Superior temporal gyrus (tissue), 1 donor: ENCODE measurements at regions not wholly inside any gene's neighbourhood (a gene's known extent, or its start where the extent isn't known, plus 50 kb on each side); places are given as distances from the start of the nearest gene placed in this dataset.
A peak's percentile ranks its signal among the peaks of the same experiment; 100 is the strongest.

Source experiments
- DNase-seq: peaks from one replicate; pipeline ENCODE4 v3.0.0-alpha.2; 2016; ENCODE audit errors: extremely low spot score

DNA sequence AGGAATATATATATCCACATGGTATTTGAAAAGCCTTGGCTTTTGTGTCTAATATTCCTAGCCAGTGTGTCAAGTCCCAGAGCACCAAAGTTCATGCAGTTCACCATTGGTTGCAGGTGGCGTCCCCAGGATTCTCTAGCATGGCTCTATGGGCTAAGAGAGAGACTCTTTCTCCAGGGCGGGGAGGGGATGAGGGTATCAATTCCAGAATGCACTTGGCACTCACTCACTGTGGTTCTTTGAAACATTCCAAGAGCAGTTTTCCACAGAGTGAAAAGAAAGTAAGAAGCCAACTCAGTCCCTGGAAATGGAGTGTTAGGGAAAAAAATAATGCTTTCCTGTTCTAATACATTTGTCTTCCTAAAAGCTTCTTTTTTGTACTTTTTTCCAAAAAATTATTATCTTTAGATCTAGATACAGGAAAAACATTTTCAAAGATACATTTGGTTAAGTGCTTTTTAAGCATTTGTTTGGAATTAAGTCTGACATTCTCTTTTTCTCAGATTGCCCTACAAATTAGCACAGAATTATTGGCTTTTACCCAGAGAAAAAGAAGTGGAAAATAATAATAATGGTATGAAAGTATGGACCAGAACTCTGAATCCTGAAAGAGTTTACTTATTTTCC lies 239.9 kb downstream of the PAX3 start:
- no peak for DNase-seq

DNA sequence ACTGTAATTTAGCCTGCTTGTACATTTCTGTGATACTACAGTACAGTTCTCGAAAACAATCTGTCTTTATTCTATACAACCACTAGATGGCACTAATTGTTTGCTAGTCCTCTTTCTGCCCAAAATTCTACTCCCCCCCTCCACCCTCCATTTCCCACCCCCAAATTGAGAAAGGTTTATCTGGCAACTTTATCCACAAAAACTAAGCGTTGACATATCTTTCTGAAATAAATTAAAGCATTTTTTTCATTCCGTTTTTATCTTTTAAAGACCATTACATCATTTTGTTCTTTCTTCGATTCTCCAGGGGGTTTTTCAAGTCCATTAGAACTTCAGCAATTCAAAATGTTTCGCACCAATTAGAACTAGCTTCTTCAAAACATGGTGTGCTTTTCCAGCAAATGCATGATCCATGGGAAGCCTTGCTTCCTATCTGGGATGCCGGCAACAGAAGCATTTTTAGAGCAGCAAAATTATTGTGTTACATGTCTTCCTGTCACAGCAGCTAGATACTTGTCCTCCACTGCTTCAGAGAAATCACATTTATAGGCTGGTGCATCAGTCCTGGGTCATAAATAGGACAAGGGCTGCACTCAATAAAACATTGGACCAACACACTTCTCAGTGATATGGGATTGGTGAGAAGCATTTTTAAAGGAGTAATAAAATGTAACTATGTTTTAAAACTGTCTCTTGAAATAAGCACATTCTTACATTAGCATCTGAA lies 241.3 kb downstream of the PAX3 start:
- DNase-seq, result peak; percentile 56

DNA sequence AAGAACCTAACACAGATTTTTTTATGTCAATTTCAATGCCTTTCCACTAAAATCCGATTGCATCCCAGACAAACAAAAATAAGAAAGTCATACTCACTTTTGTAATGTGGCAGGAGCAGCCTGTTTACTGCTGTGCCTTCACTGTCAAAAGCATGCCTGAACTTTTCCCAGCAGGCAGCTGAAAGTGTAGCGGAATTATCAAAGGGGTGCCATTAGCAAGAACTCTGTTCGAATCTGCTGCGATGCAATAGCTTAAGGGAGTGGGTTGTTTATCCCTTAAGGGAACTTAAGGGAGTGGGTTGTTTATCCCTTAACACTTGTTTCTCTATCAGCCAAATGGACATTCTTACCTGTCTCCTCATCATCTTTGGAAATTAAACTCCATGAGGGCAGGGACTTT lies 243.5 kb downstream of the PAX3 start:
- DNase-seq, result no peak

DNA sequence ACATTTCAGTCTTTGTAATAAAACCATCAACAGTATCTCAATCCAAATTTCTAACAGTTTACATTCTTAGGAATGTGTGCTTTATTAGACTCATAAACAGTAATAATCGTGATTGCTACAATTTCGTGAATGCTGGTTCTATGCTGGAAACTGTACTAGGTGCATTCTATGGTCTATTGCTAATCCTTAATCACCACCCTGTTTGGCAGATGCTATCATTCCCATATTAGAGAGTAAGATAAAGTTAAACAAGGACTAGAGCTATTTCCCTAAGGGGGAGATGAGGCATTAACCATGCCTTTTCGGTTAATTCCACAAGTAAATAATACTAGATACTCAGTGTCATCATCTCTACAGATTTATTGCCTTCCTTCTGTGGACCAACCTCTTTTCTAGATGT lies 244.0 kb downstream of the PAX3 start:
- no peak for DNase-seq

DNA sequence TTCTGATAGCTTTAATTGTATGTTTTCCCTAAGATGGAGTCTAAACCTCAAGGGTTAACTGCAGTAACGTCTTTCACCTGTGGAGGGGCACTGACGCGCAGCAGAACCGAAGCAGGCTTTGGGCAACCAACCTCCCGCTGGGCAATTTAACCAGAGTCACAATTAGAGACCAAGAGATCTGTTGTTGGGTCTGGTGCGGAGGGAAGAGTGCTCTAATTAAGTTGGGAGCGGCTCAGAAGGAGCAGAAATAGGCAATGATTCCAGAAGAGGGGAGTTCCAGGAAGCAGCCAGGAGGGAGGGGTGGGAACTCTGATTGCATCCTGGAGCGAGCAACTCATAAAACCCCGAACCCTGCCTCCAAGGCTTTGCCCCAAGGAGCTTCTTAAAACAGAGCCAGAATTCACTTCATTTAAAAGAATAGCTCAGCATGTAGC lies 245.8 kb downstream of the PAX3 start:
- no peak for DNase-seq

DNA sequence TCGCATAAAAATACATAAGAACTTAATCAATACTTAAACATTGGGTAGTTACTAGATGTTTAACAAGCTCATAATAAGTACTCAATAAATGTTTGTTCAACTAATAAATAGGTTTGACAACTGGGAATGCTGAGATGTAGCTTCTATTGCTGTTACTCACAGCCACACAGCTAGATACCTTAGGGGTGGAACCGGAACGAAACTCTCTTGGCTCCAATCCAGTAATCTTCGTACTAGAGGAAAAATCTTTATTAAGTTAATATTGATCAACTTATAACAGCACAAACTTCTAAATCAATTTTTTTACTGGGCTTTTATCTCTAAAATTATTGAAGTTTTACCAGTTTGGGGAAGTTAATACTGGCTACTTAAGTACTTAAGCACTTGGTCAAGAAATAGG lies 247.8 kb downstream of the PAX3 start:
- no peak for DNase-seq

DNA sequence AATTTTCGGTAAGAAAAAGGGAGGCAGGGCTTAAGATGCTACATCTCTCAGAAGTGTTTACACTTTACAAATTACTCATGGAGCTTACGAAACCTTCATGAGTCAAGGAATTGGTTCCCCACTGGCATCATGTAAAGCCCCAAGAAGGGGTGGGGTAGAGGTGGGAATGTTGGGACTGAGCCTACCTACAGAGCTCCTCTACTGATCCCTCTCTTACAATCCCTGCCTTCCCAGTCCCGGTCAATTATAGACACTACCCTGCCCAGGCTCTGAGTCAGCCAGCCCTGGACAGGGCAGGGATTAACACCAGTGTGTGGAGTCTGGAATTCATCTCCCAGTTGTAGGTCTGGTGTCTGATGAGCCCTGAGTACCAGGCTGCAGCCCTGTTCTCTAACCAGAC lies 248.9 kb downstream of the PAX3 start:
- no peak for DNase-seq

DNA sequence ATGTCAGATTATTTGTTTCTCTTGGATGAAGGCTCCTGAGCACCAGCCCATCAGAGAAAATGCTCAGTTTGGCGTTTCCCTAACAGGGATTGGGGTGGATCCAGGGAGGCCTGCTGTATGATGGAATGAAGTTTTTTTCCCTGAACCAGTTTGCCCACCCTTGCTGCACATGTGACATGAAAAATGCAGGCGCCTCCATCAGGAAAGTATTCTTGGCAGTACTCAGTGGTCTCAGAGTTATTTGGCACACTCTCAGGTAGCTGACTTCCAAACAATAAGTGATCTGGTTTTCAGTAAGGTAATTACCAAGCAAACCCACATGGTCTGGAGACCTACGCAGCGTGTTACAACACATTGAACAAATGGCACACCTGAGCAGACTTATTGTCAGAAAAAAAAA lies 254.9 kb downstream of the PAX3 start:
- DNase-seq, result no peak

DNA sequence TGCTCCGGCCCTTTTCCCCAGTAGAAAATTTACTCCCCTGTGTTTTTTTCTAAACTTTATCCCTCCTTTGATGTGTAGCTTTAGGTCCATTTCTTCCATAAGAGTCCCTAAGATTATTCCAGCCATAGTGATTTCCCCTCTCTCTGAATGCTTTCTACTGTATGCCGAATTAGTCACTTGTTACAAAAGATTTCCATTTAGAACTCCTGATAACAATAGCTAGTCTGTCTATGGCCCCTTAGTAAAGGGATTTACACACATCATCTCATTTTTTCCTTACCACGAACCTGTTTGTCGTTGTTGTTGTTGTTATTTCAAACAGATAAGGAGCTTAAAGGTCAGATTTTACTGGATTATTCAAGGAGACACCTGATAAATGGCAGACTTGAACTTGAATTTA lies 256.1 kb downstream of the PAX3 start:
- no peak for DNase-seq

DNA sequence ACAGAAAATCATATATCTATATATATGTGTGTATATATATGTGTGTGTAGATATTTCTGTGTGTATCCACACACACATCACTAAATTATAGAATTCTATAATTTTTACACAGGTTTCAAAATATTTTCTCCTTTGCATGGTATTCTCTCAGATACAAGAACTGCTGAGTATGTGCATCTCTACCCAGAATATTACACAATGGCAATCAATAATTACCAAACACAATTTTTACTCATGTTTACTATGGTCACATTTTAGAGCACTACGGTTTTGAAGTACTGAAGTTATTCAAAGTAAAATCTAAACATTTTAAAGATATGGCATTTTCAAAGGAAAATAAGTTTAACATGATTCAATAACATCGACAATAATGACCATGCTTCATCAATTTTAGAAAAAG lies 258.5 kb downstream of the PAX3 start:
- no peak for DNase-seq

DNA sequence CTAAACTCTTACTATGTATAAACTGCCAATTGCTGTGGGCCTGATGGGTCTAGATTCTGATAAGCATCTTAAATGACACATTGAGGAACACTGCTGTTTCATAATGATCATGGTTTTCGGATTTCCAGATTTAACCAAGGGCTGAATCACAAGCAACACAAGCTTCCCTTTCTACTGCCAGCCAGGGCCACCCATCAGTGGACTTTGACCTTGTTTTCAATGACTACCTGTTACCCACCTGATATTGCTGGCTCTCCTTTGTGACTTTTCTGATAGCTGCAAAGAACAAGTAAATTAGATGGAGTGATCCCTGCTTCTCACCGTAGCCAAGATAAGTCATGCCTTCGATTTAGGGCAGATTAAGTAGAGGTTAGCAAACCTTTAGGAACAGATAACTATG lies 259.0 kb downstream of the PAX3 start:
- DNase-seq, result no peak

DNA sequence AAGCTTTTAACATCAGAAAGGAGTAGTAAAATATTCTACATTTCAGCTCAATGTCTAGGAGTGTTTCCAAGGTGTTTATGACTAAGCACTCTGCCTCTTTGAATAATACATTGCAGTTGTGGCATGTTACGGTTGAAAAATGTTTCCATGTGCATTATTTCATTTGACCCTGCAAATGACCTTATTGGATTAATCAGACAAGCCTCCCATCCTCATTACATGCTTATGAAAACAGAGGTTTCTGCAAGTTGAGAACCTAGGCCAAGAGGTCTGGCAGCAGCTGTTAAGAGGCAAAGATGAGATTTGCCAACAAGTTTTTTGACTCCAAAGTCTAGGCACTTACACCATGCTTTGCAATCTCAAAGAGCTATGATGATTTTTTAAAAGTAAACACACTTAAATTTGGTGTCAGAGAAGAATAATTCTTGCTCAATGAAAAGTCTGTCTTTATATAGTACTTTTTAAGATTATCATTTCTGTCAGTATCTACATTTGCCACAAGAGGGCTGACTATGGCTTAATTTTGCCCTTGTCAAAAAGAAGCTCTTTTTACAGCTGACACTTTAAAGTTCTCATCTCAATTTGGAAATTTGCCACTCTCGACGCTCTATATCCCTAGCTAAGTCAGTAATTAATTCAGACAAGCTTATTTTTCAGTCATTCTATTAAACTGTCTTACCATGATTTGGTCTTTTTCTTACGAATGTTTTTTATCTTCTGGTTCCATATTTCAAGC lies 260.6 kb downstream of the PAX3 start:
- peak; percentile 53 for DNase-seq

DNA sequence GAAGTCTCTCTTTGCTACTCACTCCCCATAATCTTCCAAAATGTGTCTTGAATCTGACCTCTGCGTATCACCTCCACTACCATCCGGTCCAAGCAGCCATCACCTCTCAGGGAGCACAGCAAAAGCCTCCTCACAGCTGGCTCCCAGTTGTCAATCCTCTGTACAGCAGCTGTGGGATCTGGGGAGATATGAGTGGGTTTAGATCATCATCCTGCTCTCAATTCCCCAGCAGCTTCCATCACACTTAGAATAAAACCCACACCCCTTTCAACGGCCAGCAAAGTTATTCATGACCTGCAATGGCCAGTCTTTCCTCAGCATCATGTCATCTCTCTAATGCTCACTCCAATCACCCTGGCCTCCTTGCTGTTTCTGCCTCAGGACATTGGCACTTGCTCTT lies 261.6 kb downstream of the PAX3 start:
- DNase-seq, result no peak

DNA sequence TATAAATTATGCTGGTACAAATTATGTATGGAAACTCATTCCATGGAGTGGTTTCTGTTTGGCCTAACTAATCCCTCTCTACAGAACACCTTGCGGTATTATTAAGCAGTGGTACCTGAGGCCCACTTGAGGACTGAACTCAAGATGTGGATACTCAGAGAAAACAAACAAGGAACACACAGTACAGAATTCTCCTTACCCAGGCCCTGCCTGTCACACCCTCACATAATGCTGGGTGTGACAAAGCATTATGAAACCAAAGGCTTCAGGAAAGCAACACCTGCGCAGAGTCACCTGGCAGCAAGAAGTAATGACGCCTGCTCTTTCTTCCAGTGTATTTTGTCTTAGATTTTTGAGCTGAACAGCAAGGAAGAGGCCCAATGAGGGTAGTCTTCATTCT lies 264.7 kb downstream of the PAX3 start:
- no peak for DNase-seq

DNA sequence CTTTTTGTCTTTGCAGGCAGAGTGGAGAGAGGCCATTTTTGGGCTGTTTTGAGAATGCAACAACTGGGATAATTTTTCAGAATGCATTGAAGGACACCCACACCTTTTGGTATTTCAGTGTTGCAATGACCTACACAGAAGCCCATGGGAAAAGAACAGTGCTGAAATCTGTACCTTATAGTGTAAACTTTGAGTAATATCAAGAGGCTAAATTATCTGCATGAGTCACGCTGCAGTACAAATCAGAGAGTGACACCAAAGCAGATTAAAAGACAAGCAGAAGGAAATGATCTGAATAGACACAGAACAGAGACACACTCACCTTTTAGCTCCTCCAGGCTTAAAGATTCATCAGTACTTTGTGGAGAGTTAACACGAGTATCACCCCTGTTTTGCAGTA lies 265.3 kb downstream of the PAX3 start:
- DNase-seq, result no peak

DNA sequence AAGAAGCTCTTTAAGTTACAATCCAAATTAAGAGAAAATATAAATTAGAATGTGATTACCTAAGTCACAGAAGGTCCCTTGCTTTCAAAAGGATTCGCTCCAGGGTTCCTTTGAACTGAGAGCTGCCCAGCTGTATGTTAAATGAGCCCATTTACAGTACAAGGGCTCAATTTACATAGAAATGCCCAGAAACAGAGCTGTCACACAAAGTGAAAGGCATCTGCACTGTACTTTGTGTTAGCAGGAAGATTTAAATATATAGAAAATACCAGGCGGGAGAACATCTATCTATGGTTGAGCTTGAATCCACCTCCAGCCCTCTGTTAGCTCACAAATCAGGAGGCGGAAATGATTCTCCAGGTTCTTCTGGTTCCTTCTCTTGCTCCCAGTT lies 272.9 kb downstream of the PAX3 start:
- DNase-seq, result no peak

DNA sequence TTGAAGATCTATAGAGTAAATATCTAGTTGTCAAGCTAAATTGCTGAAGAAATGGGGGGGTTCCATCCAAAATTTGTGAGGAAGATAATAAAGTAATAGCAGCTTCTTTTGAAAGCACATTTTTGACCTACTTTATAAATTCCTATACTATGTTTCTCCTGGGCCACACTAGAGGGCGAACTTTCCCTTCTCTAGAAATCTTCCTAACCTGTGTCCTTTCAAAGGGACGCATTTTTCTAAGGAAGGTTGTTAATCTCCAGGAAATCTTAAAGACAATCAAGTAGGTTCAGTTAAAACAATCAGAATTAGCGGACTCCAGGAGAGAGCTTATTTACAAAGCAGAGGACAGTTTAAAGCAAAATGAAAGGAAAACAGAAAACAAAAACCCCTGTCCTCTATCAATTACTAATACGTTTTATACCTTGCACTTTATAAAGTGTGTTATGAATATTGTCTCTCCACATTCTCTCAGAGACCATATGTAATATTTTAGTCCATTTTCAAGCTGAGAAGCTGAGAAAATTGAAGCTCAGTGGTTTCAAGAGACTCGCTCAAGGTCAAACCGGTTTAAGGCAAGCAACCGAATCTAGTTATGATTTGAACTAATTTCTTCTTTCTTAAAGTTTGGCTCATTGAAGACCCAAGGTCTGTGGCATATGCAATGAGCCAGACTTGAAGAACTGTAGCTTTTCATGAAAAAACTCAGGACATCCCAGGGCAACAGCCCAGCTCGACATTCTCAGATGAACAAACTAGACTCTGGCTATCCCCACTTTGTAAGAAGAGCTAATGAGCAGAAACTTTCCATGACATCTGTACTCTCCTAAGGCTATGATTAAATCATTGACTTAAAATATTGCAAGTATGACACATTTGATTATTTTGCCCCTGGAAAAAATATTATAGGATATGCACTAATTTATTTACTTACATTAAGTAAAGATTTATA lies 273.6 kb downstream of the PAX3 start:
- peak; percentile 74 for DNase-seq

DNA sequence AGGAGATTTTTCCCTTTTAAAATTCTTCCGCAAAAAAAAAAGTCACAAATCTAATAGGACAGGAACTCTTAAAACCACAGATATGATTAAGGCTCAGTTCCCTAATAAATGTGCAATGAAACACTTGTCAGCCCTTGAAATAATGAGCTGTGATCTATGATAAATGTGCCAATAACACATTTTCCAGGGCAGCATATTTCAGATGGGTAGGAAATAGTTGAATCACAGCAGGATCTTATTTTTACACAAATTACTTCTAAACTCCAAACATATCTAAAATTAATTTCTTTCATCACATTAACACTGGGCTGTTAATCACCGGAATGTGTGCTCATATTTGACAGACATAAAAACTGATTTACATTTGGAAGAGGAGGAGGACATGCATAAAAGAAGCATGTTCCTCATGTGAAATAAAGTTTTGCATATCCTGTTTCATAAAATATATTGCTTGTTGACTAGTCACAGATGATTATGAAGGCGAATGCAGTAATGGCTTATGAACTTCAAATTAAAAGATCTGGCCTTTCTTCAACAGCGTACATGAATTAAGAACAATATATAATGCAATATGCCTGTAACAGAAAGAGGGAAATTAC lies 281.4 kb downstream of the PAX3 start:
- no peak for DNase-seq

DNA sequence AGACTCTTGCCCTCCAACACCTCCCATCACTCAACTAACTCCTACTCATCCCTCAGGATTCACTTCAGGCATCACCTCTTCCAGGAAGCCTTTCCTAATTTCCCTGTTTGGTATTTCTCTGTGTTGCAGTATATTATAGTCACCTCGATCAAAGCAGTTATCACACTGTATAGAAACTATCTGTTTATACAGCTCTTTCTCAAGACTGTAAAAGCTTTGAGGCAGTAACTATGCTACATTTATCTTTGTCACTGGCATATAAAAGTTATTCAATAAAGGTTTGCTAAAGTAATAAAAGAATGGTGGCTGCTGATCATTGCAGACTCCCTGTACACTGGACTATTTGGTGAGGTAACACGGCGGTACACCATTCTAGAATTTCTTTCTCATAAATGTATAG lies 284.9 kb downstream of the PAX3 start:
- no peak for DNase-seq

DNA sequence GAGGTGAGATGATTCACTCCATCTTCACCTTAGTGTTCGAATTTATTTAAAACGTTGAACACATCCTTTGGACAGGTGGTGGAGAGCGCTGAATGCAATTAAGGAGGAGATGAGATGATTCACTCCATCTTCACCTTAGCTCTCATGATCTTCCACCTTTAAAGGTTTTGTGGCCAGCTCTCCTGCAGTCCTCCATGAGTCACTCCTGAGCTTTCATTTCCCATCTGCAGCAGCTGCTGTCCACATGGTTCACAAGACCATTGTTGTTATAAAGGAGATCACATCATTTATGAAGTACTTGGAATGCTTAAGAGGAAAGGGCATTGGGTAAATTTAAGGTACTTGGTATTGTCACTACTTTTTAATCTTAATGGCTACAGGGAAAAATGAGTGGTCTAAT lies 298.5 kb downstream of the PAX3 start:
- DNase-seq, result no peak

DNA sequence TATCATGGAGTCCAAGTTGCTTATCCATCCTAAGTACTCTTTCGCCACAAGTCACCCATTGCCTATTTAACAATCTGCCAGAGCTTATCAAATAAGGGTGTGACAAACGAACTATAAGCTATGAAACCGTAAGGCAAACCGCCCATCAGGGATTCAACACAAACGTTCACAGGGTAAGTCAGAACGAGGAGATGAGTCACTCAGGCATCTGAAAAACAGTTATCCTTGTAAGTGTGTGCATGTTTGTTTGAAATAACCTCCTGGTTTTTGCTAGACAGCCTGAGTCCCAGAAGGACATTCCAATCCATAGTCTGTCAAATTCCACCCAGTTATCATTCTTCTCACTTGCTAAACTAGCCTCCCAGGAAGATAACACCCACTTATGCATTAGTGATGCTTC lies 299.1 kb downstream of the PAX3 start:
- no peak for DNase-seq

DNA sequence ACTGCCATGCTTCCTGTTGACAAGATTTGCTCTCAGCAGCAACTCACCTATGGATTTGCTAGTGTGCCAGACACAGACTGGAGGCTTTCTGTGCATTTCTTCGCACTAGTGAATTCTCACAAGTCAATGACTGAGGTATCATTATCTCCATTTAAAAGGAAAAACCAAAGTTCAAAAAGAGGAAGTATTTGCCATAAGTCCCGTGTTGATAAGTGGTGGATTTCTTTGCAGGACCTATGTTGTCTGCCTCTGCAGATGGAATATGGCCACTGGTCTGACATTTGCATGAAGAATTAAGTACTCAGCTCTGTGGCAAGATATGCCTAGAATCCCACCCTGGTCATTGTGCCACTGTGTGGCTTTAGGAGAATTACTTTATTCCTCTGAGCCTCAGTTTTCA lies 299.6 kb downstream of the PAX3 start:
- DNase-seq, result no peak
